HG02588 (cell line): ENCODE measurements at regions not wholly inside any gene's neighbourhood (a gene's known extent, or its start where the extent isn't known, plus 50 kb on each side); places are given as distances from the start of the nearest gene placed in this dataset.
"Not testable (repeated sequence)": the region's sequence is repeated elsewhere in the genome, so short reads cannot be mapped to it uniquely, and the experiment has no call there.

Experiments used
- ATAC-seq: cut with Tn5 transposase; IDR thresholded peaks from one replicate; pipeline ENCODE4 v1.9.1; 2021; ENCODE audit warnings: mild to moderate bottlenecking, moderate library complexity; ENCODE audit not compliant: unreplicated experiment

DNA sequence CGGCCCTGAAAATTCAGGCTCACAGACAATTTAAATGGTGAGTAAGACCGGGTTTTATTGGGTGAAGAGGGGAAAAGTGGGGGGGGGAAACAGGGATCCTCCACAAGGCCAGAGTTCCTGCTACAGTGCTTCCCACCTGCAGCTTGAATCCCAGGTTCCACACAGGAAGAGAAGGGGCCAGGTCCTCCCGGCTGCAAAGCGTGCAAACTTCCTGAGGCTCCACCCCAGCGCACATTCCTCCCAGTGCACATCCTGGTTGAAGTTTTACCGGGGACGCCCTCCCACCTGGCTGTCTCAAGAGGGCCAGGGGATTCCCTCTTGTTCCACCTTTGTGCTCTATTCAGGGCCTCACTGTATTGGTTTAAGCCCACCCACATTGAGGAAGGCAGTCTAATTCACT is 347.7 kb upstream of the REG3G start:
- ATAC-seq: no peak

DNA sequence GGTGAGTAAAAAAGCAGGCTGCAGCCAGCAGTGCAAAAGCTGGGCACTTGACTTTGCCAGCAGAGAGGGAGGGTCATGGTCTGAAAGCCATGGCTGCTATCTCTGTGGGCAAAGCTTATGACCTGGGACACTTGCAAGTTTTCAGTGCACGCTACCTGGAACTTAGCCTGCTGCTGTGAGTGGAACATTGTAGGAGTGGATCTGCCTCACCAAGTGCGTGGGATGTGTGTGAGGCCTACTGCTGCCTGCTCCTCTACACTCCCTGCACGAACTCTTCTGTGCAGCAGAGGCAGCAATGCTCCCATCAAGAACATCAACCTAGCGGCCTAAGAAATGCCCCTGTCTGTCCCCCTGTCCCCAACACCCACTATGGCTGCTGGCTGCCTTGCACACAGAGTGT is 344.1 kb upstream of the REG3G start:
- no peak for ATAC-seq

DNA sequence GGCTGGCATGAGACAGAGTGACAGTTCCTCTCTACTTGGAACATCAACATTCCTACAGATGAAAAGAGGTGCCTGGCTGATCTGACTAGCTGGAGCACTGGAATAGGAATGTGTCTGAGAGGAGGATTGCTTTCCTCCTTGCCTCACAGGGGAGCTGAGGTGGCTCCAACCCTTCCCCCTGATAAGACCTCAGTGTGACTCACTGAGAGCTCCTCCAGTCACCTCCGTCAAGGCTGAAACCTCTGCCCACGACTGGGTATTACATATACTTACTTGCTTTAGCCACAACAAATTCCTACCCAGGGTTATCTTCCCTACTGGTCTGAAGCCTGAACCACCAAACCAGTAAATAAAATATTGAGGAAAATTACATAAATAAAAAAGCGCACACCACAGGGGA is 342.7 kb upstream of the REG3G start:
- no peak for ATAC-seq

- ATAC-seq: no peak
Observed at GRCh38 chr2:78686625-78687153, 338.8 kb upstream of the REG3G start.

GRCh38 chr2:78699696-78700095 is 325.8 kb upstream of the REG3G start:
- no peak for ATAC-seq

- no peak for ATAC-seq
Observed at GRCh38 chr2:78701546-78701945, 324.0 kb upstream of the REG3G start.

DNA sequence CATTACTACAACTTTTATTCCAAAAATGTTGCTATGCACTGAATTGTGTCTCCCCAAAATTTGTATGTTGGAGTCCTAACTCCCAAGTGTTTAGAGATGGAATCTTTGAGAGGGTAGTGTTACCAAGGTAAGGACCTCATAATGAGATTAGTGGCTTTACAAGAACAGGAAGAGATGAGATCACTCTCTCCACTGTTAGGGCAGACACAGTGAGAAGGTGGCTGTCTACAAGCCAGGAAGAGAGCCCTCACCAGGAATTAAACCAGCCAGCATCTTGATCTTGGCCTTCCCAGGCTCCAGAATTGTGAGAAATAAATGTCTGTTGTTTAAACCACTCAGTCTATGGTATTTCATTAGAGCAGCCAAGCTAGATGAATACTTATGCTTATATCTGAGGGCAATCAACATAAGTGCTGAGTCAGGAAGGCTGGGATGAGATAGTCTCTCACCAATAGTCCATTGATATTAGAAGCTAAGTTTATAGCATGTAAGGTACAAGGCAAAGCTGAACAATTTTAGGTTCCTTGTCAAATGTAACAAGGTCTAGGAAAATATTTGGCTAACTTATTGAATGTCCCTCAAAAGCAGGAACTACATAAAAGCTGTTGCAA is 317.6 kb upstream of the REG3G start:
- no peak for ATAC-seq

DNA sequence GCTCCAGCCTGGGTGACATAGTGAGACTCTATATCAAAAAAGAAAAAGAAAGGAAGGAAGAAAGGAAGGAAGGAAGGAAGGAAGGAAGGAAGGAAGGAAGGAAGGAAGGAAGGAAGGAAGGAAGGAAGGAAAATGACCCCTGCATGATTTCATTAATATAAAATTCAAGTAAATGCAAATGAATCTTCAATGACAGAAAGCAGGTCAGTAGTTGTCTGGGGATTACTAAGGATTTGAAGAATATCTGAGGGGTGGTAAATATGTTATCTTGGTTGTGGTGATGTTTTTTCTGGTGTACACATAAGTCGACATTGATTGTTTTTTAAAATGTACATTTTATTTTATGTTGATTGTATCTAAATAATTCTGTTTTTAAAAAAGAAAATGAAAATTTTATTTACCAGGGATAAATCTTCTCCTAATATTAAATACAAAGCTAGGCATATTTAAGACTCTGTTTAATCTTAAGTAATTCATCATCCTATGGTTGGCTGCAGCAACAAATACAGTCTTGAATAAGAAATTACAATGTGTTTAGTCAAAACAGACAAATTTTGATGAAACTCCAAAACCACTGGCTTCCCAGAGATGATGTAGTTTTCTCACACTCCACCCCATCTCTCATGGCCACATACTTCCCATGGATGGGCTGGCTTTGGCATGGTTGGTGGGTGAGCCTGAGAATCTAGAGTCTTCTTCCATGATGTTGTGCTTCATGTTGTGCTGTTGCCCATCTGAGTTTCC is 314.7 kb upstream of the REG3G start:
- ATAC-seq: no peak

DNA sequence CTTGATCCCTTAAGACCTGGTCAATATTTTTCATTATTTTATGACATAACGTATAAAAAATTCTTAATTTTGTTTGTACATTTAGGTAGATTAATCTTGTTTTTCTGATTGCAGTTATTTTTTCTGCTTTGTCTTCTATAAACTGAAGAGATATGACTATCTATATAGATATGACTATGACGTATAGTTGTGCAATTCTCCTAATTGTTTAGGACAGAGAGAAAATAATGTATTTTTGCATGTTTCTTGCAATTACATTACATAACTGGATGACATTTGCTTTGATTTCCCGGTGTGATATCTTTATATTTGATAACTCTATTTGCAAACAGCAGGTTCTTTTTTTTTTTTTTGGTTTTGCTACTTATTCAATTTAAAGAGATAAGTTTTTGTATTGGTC is 310.2 kb upstream of the REG3G start:
- no peak for ATAC-seq

- no peak for ATAC-seq
Observed at GRCh38 chr2:78718024-78718423, 307.5 kb upstream of the REG3G start.

- no peak for ATAC-seq
Observed at GRCh38 chr2:78718473-78718872, 307.0 kb upstream of the REG3G start.

DNA sequence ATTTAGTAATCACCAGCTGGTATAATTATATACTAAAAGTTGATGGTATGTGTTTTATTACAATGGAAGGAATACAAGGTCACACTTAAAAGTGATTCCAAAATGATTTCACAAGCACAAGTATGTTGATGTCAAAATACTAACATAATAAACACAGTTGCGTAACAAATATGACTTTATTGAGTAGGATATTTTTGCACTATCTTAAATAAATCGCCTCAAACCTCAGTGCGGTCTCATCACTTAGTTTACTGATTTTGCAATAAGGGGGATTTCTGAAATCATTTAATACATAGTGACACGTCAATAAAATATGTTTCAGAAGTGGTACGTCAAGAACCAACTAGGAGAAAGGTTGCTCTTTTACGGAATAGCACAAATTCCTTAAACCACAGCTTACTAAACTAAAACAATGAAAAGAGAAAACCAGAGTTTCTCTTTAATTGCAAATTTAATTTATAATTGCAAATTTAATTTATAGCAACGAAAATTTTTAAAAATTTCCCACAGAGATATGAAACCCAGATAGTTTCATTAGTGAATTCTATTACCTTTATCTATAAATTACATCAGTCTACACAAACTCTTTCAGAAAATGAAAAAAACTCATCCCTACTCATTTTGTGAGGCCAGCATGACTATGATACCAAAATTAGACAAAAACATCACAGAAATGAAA is 304.0 kb upstream of the REG3G start:
- ATAC-seq: no peak

DNA sequence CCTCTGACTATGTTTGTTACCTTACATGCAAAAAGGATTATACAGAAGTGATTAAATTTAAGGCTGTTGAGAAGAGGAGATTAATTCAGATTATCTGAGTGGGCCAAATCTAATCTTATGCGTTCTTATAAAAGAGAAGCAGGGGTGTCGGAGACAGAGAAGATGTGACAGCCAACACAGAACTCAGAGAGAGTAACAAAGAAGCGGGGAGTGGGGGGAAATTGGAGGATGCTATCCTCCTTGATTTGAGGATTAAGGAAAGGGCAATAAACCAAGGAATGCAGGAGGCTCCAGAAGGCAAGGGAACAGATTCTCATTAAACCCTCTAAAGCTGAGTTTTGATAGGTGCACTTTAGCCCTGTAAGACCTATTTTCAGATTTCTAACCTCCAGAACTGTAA is 291.3 kb upstream of the REG3G start:
- ATAC-seq: no peak

- ATAC-seq: no peak
Observed at GRCh38 chr2:78739282-78739681, 286.2 kb upstream of the REG3G start.

- no peak for ATAC-seq
Observed at GRCh38 chr2:78749638-78750037, 275.9 kb upstream of the REG3G start.

GRCh38 chr2:78750219-78750618 is 275.3 kb upstream of the REG3G start:
- no peak for ATAC-seq

DNA sequence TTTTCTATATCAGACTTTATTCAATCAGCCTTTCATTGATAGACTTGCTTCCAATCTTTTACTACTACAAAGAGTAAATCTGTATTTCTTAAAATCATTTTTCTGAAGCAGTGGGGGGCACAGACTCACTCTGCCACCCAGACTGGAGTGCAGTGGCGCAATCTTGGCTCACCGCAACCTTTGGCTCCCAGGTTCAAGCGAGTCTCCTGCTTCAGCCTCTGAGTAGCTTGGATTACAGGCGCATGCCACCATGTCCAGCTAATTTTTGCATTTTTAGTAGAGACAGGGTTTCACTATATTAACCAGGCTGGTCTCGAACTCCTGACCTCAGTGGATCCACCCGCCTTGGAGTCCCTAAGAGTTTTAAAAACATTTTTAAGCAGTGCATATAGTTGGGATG is 270.6 kb upstream of the REG3G start:
- ATAC-seq: no peak

GRCh38 chr2:78757191-78757590 is 268.3 kb upstream of the REG3G start:
- no peak for ATAC-seq

GRCh38 chr2:78757640-78758039 is 267.9 kb upstream of the REG3G start:
- no peak for ATAC-seq

DNA sequence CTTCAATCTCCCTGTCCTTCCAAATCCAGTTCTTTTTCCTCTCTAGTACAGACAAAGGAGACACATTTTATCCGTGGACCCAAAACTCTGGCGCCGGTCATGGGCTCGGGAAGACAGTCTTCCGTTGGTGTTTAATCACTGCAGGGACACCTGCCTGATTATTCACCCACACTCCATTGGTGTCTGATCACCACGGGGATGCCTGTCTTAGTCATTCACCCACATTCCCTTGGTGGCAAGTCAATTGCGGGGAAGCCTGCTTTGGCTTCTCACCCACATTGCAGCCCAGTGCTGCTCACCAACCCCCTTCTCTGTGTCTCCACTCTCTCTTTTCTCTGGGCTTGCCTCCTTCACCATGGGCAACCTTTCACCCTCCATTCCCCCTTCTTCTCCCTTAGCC is 266.7 kb upstream of the REG3G start:
- ATAC-seq: not testable (repeated sequence)

DNA sequence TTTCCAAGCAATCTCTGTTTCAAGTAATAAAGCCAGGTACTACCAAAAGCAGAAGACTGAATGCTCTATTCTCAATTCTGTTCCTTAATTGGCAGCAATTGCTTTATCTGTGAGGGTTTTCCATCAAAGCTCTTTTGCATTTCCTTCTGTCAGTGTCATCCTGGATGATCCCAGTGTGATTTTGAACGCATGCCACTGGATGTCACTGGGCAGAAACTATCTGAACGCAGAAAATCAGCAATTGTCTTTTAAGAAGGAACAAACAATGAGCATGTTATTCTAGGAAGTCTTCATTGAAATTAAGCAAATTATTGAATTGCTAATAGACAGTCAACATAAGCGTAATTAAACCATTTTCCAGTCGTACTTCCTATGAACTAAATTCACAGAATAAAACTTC is 259.0 kb upstream of the REG3G start:
- ATAC-seq: no peak

DNA sequence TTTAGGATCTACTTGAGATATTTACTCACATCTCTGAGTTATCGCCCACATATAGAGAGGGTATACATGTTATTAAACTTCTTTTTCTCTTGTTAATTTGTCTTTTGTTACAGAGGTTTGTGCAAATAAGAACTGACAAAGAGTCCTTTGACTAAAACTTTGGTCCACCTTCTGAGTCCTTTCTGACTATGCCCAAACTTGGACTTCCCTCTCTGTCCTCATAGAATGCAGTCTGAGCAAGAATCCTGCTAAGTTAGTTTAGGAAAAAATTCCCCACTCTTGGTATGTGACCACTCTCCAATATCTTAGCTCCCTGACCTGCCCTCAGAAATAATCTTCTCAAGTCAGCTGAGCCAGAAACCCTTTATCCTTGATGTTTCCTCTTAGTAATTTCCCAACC is 257.5 kb upstream of the REG3G start:
- no peak for ATAC-seq
